HG03460 (cell line): ENCODE measurements at regions not wholly inside any gene's neighbourhood (a gene's known extent, or its start where the extent isn't known, plus 50 kb on each side); places are given as distances from the start of the nearest gene placed in this dataset.
"Not testable (repeated sequence)": the region's sequence is repeated elsewhere in the genome, so short reads cannot be mapped to it uniquely, and the experiment has no call there.

Experiments
- ATAC-seq: cut with Tn5 transposase; IDR thresholded peaks from one replicate; pipeline ENCODE4 v1.9.1; 2021; ENCODE audit not compliant: unreplicated experiment

DNA sequence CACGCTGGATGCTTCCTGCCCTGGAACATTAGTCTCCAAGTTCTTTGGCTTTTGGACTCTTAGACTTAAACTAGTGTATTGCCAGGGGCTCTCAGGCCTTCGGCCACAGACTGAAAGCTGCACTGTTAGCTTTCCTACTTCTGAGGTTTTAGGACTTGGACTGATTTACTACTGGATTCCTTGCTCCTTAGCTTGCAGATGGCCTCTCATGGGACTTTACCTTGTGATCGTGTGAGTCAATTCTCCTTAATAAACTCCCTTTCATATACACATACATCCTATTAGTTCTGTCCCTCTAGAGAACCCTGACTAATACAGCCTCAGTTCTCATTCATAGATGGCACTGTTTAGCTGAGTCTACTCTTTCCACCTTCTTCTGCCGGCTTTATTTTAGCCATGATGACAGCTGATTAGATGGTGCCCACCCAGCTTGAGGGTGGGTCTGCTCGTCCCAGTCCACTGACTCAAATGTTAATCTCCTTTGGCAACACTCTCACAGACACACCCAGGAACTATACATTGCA lies 389.1 kb downstream of the NYAP2 start:
- no peak for ATAC-seq

DNA sequence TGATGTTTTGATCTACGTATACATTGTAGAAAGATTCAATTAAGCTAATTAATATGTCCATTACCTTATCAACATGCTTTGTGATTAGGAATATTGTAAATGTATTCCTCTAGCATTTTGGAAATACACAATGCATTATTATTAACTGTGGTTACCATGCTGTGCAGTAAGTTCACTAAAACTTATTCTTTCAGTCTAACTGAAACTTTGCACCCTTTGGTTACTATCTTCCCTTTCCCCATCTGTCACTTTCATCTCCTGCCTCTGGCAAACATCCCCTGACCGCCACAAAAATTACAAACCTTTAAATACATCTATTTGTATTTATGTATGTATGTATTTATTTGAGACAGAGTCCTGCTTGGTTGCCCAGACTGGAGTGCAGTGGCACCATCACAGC lies 388.0 kb downstream of the NYAP2 start:
- ATAC-seq = no peak

DNA sequence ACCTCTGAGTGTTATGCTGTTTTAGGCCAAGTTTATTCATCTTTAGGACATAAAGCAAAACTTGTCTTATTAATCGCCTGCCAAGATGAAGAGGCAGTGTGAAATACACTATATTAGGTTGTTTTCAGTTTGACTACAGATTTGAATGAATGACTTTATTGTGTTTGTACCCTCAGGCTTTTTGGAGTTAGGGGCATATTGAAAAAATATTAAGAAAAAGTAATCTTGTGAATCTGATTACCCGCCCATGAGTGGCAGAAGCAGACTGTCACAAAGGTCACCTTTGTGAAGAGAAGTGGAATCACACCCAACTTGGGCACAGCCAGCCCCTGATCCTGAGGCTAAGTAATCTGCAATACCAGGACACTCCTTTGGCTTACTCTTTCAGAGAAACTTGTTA lies 382.5 kb downstream of the NYAP2 start:
- ATAC-seq = no peak

DNA sequence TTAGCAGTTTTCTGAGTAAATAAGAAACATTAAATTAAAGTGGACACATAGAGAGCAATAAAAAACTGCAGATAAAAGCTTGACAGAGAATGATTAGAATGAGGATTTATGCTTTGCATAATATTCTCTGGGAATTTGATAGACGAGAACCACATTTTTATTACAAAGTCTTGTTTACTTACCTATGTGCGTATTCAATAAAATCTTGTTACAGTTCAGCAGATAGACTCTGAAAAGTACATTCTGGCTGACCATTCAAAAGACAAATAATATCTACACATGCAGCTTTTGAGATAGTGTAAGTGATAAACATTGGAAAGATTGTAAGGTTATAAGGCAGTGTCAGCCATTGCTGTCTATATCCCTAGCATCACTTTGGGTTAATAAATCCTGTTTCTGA lies 381.6 kb downstream of the NYAP2 start:
- ATAC-seq = no peak

DNA sequence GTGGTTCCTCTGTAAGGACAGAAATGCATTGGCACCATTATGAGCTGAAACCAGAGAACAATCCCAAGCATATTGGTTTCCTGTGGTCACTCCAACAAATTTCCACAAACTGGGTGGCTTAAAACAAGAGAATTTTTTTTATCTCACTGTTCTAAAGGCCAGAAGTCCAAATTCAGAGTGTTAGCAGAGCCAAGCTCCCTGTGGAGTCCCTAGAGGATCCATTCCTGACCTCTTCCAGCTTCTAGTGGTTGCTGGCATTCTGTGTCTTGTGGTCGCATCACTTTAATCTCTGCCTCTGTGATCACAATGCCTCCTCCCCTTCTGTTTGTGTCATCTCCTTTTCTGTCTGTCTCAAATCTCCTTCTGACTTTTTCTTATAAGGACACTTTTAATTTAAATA lies 380.3 kb downstream of the NYAP2 start:
- ATAC-seq = no peak

DNA sequence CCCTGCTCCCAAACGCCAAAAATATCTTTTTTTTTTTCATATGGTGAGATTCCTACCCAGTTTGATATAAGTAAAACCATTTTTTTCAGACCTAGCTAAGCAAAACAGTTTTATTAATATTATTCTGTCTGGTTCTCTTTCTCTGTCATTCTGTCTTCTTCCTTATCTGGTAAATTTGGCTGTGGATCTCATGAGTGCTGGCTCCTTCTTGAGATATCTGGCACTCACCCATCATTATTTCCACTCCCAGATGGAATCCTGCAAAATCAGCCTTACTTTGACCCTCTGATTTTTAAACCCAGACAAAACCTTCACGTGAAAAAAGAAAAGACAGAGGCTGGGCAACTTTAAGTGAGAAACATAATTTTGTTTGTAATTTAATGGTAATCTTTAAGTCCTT lies 373.6 kb downstream of the NYAP2 start:
- ATAC-seq = no peak

DNA sequence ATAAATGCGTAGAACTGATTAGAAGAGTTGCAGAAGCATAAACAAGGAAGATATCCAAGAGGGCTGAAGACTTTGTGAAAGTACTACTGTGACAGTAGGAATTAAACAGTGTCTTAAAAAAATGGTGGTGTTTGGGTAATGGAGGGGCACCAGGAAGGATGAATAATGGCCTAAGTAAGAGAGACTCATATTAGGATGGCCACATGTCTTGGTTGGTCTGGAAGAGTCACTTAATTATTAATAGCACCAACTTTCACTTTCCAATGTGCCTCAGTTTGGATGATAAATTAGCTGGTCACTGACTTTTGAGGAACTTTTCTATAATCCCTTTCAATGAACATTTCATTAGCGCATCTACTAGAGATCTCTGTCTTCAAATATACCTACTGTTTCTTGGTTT lies 372.2 kb downstream of the NYAP2 start:
- ATAC-seq = peak; percentile 55

DNA sequence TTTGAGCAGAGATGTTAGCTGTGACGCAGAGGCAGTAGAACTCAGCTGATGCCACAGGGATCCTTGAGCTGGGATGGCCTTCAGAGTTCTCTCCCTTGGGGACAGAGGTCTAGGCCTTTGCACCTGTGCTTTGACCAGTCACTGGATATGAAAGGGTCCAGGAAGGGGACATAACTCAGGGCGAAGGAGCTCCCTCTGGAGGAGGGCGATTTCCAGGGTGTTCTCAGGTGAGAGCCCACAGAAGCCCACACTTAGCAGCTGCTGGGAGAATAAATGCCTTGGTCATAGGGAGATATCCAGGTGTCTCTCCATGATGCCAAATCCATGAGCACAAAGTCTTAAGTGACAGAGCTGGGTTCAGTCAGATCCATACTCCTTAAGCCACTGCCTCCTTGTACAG lies 369.2 kb downstream of the NYAP2 start:
- no peak for ATAC-seq

DNA sequence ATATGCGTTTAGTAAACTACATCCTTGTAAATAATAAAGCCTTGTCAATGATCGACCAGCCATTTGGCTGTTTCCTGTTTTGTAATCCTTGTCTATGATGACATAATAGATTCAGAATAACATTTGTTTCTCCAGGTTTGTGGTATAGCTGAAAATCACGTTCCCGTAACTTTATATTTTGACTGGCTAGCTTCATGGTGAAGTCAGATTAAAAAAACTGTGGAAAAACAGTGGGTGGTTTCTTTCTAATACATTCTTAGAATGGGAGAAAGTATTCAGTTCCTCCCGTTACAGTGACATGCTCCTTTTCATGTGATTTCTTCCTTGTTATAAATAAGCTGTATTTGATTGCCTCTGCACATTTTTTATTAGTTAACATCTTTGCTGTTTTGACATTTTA lies 366.9 kb downstream of the NYAP2 start:
- no peak for ATAC-seq

DNA sequence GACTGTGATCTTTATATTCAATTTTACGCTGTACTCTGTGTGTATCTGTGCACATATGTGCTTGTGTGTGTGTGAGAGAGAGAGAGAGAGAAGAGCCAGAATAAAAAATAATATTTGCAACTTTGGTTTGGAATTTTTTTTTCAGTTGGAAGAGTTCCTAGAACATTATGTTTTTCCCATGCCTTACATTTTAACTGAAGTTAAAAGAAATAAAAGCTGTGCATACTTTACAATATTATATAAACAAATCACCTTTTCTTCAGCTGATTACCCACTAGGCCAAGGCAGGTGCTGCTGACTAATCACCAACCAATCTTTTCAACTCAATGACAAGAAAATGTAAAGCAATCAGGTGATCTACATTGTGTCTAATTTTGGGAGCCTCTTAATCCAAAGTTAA lies 366.3 kb downstream of the NYAP2 start:
- no peak for ATAC-seq

DNA sequence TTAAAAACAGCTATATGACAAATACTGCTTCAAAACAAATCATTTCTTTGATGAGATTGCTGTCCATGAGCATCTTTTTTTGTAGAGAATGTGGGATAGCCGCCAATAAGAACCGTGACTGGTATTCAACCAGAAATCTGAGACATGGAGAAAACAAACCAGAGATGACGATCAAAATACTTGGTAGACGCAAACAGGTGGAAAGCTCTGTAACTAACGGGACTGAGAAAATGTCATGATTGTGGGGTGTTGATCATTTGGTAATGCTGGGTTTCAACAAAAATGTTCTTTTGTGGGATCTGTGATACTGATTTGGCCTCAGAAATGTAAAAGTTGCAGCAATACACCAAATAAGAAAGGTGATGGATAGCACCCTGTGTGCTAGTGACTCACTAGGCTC lies 364.8 kb downstream of the NYAP2 start:
- no peak for ATAC-seq

DNA sequence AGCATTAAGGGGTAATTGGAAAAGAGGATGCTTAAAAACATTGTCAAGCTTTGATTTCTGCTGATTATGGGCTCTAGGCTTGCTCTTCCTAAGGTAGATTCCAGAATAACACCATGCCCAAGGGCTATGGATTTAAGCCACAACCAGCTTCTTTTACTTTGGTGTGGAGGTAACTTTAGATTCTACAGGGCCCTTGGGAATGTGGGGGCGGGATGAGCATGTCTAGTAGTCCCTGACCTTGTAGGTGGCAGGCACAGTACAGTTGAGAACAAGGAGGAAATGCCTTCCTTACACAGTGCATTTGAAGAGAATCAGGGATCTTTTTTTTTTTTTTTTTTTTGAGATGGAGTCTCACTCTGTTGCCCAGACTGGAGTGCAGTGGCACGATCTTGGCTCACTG lies 364.2 kb downstream of the NYAP2 start:
- no peak for ATAC-seq

DNA sequence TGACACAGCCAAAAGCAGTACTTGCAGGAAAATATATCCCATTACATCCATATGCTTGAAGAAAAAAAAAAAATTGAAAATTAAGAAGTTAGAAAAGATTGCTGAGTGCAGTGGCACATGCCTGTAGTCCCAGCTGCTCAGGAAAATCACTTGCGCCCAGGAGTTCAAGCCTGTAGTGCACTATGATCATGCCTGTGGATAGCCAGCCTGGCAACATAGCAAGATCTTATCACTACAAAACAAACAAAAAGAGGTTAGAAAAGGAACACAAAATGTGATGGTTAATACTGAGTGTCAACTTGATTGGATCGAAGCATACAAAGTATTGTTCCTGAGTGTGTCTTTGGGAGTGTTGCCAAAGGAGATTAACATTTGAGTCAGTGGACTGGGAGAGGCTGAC lies 361.9 kb downstream of the NYAP2 start:
- ATAC-seq = no peak

DNA sequence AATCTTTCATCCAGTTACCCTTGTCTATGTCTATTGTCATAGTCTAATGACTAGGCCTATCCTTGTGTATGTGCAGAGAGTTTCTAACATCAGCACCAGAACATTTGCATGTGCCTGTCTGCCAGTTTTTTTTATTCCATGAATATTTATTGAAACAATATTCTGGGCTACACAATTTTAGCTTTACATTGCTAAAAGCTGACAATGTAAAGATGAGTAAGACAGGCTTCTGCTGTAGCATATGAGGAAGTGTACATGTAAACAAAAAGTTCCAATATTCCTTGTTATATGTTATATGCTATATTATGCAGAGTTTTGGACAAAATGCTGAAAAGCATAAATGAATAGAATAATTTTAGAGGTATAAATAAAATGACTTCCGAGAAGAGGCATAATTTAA lies 357.7 kb downstream of the NYAP2 start:
- no peak for ATAC-seq

DNA sequence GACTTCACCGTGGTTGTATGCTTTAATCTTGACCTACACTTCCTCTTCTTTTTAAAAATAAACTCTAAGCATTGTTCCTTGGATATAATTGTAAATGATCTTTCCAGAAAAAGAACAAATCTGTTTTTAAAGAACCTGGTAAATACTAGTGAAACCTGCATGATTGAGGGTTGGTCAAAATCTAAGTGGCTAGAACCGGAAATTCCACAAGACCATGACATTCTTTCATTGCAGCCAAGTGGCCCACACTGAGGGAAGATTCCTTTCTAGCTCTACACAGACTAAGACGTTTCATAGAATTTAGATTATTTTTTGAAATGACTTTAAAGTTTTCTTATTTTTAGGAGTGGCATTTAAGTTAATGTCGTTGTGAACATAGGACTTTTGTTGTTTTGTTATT lies 356.7 kb downstream of the NYAP2 start:
- ATAC-seq = no peak

DNA sequence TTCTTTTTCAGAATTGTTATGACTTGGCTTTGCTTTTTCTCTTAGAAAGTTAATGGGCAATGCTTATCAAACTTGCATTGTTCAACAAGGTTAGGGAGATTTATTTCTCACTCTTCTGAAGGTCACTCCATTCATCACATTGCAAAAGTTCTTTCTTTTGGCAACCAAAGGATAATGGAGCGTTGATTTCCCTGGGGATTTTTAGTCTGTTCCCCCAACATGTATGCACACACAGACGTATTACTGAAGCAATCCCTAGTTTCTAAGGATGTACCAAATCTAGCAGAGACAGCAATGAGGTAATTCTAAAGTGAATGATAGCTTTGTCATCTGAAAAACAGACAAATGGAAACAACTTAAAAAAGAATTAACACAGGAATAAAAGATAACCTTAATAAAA lies 349.1 kb downstream of the NYAP2 start:
- no peak for ATAC-seq

DNA sequence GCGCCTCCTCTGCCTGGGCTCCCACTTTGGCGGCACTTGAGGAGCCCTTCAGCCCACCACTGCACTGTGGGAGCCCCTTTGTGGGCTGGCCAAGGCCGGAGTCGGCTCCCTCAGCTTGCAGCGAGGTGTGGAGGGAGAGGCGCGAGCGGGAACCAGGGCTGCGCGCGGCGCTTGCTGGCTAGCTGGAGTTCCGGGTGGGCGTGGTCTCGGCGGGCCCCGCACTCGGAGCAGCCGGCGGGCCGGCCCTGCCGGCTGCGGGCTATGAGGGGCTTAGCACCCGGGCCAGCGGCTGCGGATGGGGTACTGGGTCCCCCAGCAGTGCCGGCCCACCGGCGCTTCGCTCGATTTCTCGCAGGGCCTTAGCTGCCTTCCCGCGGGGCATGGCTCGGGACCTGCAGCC lies 344.5 kb downstream of the NYAP2 start:
- ATAC-seq = not testable (repeated sequence)

DNA sequence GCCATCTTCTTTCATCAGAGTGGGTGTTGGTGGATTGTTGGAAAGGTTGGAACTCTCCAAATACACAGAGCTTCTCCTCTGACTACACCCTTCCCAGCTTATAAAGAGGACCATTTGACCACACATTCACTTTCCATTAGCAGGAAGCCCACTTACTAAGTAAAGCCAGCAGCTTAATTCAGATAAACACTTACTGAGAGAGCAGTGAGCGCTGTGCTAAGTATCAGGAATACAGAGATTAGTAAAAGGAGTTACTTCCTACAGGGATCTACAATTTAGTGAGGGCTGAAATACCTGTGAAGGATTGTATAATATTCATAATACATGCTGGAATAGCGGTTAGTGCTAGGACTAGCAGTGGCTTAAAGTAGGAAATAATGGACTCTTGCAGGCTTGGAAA lies 343.0 kb downstream of the NYAP2 start:
- no peak for ATAC-seq

DNA sequence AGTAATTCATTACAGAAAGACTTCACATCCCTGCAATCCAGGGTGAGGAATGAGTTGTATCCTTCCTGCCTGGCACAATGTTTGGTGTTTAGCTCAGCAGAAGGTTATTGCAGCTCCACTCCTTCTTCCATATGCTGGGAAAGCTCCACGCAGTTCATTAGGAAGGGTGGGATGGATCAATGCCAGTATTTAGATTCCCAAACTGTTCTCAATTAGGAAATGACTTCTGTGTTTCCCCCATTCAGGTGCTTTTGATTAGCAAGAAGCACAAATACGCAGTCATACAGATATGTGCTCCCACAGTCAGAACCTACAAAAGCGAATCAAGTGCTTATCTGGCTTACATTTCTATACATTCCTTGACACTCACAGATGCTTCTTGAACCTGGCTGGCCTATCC lies 340.6 kb downstream of the NYAP2 start:
- no peak for ATAC-seq

DNA sequence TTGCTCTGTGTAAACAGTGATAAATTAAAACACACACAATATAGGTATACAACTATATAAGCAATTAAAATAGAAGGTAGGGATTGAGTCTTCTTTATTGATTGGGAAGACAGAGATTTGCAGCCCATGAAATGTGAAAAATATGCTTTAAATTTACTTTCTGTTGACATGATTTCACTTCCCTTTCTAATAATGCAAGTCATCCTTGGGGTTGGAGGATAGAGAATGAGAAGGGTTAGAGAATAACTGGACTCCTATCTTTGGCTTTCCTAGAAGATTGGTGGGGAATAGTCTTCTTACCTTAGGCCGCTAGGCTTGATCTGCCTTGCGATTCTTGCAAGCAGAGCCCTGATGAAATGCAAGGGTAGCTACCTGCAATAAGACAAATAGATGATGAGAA lies 339.8 kb downstream of the NYAP2 start:
- no peak for ATAC-seq

DNA sequence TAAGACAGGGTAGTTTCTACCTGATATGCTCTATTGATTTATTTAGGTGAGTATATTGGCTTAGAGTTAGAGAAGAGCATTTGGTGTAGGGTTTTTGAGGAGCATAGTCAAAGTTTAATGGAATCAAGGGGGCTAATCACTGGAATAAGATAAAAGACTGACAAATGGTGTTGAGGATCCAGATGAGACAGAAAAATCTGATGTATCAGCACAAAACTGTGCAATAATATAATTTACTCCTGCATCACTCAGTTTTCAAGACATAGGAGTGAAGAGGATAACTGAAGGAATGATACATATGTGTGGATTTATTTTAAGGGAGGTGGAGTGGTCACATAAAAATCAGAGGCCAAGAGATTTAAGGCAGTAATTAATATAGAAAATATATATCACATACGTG lies 339.2 kb downstream of the NYAP2 start:
- ATAC-seq = no peak

DNA sequence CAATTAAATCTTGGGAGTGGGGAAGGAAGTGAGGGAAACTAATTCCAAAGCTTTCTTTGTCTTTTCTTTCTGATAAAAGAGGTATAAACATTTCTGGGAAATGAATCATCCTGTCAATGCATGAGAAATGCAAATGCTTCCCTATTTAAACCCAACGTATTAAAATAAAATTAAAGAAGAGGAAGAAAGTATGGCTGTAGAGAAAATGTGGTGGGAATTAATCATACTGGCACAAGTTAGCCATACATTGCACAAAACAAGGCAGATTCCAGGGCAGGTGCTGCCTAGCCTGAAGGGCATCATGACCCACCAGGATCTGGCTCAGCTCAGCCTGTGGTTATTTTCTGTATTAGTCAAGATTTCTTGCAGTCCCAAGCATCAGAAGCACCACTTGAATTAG lies 338.0 kb downstream of the NYAP2 start:
- ATAC-seq = no peak

DNA sequence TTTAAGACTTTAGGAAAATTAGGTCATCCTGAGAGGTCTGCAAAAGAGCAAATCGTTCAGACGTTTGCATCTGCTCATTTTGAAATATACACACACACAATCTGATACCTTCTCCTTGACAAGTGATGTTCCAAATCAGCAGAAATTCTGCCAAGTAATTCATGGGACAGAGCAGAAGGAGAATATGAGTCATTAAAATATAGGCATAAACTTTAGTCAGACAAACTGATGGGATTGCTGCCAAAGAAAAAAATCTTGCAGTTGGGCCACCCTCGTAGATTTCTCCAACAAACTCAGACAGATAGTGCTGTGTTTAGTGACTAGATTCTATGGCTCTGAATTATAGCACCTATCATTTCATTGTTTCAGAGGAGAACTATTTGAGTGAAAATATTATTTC lies 336.3 kb downstream of the NYAP2 start:
- ATAC-seq = no peak

DNA sequence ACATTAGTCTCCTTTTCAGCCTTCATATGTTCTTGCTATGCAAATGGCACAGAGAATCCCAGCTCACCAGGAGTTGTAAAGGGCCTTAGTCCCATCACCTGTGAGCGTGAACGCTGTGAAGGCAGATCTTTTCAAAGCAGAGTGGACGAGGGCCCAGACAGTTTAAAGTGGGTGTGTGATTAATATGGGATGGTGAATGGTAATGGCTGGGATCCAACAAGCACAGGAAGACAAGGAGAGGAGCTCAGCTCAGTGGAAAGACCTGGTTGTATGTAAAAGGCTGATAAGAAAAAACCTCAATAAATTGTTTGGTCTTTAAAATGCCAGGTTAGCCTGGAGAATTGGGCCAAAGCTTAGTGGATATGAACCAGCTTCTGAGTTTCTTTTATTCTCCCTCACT lies 326.2 kb downstream of the NYAP2 start:
- no peak for ATAC-seq
